GM23338 (cell line): ENCODE measurements at regions not wholly inside any gene's neighbourhood (a gene's known extent, or its start where the extent isn't known, plus 50 kb on each side); places are given as distances from the start of the nearest gene placed in this dataset.

Source experiments
- ATAC-seq: fragments of 200-7000 bp; cut with Tn5 transposase; 3 replicates; pipeline ENCODE4 v1.9.1; 2020
- DNase-seq: peaks from one replicate; pipeline ENCODE4 v3.0.0-alpha.2; 2015; ENCODE audit warnings: low spot score
- H2AFZ ChIP-seq: fragments of 200-600 bp; sonication (generic); 2 replicates; pipeline ENCODE4 v1.8.0; 2016; ENCODE audit warnings: antibody characterized with exemption, mild to moderate bottlenecking, moderate library complexity
- H3F3A ChIP-seq: fragments of 200-600 bp; sonication (generic); replicated peaks from 2 replicates; pipeline ENCODE4 v1.8.0; 2017; ENCODE audit warnings: antibody characterized with exemption, mixed run types, low read depth
- H3K27ac ChIP-seq: fragments of 200-600 bp; sonication (generic); 2 replicates; pipeline ENCODE4 v1.6.1; 2016; ENCODE audit warnings: low read depth
- H3K27me3 ChIP-seq: fragments of 200-600 bp; sonication (generic); 2 replicates; pipeline ENCODE4 v1.8.0; 2016; ENCODE audit warnings: mild to moderate bottlenecking, mixed run types, moderate library complexity; ENCODE audit not compliant: insufficient read depth
- H3K36me3 ChIP-seq: fragments of 200-600 bp; sonication (generic); 2 replicates; pipeline ENCODE4 v1.8.0; 2016; ENCODE audit warnings: mild to moderate bottlenecking; ENCODE audit not compliant: insufficient read depth
- H3K4me1 ChIP-seq: fragments of 200-600 bp; sonication (generic); 2 replicates; pipeline ENCODE4 v1.8.0; 2016; ENCODE audit warnings: mild to moderate bottlenecking, moderate library complexity; ENCODE audit not compliant: insufficient read depth
- H3K4me2 ChIP-seq: fragments of 200-600 bp; sonication (generic); 2 replicates; pipeline ENCODE4 v1.7.1; 2017; ENCODE audit warnings: mixed run types
- H3K4me3 ChIP-seq: fragments of 200-600 bp; sonication (generic); 2 replicates; pipeline ENCODE4 v1.6.1; 2016; ENCODE audit warnings: mixed run types
- H3K79me2 ChIP-seq: fragments of 200-600 bp; sonication (generic); replicated peaks from 2 replicates; pipeline ENCODE4 v1.8.0; 2017; ENCODE audit warnings: mild to moderate bottlenecking; ENCODE audit not compliant: insufficient read depth
- H3K9me2 ChIP-seq: fragments of 200-600 bp; sonication (generic); 2 replicates; pipeline ENCODE4 v1.8.0; 2017; ENCODE audit not compliant: insufficient read depth
- H4K20me1 ChIP-seq: fragments of 200-600 bp; sonication (generic); replicated peaks from 2 replicates; pipeline ENCODE4 v1.8.0; 2017; ENCODE audit warnings: mild to moderate bottlenecking; ENCODE audit not compliant: insufficient read depth
- H3K27ac Mint-ChIP-seq: 2 replicates; pipeline ENCODE4 v1.8.0; 2020; ENCODE audit warnings: inconsistent platforms, mild to moderate bottlenecking, moderate library complexity, mixed read lengths
- H3K27me3 Mint-ChIP-seq: 3 replicates; pipeline ENCODE4 v1.8.0; 2022; ENCODE audit warnings: low read depth, mild to moderate bottlenecking, moderate library complexity, mixed read lengths, inconsistent platforms; ENCODE audit not compliant: insufficient read depth, poor library complexity
- H3K36me3 Mint-ChIP-seq: 3 replicates; pipeline ENCODE4 v1.8.0; 2021; ENCODE audit warnings: low read depth, mild to moderate bottlenecking, inconsistent platforms, moderate library complexity, mixed read lengths
- H3K4me1 Mint-ChIP-seq: 3 replicates; pipeline ENCODE4 v1.8.0; 2020; ENCODE audit warnings: mild to moderate bottlenecking, inconsistent platforms, mixed read lengths
- H3K4me3 Mint-ChIP-seq: 3 replicates; pipeline ENCODE4 v1.8.0; 2021; ENCODE audit warnings: moderate library complexity, mild to moderate bottlenecking, inconsistent platforms, mixed read lengths
- H3K9me3 Mint-ChIP-seq: 3 replicates; pipeline ENCODE4 v1.8.0; 2020; ENCODE audit warnings: moderate library complexity, mild to moderate bottlenecking, inconsistent platforms, mixed read lengths
- CREB1 ChIP-seq: fragments of 250-450 bp; sonication (Bioruptor Pico); IDR thresholded peaks from 2 replicates; pipeline ENCODE4 v1.5.0; 2020; ENCODE audit warnings: low read depth, mild to moderate bottlenecking, moderate library complexity
- EZH2 ChIP-seq: fragments of 200-600 bp; sonication (generic); IDR thresholded peaks from one replicate; pipeline ENCODE4 v1.8.0; 2017; ENCODE audit warnings: antibody characterized with exemption, mild to moderate bottlenecking, low read depth; ENCODE audit not compliant: unreplicated experiment
- EZH2phosphoT487 ChIP-seq: fragments of 200-600 bp; sonication (generic); IDR thresholded peaks from one replicate; pipeline ENCODE4 v1.8.1; 2018; ENCODE audit warnings: antibody characterized with exemption; ENCODE audit not compliant: unreplicated experiment
- JUNB ChIP-seq: IDR thresholded peaks from one replicate; pipeline ENCODE4 v1.6.1; 2016; ENCODE audit warnings: antibody characterized with exemption; ENCODE audit not compliant: unreplicated experiment
- NANOG ChIP-seq: IDR thresholded peaks from 2 replicates; pipeline ENCODE4 v1.6.1; 2016; ENCODE audit warnings: antibody characterized with exemption, borderline replicate concordance
- POLR2AphosphoS5 ChIP-seq: IDR thresholded peaks from 2 replicates; pipeline ENCODE4 v1.6.1; 2016; ENCODE audit warnings: antibody characterized with exemption, low read depth
- REST ChIP-seq: IDR thresholded peaks from one replicate; pipeline ENCODE4 v1.6.1; 2018; ENCODE audit warnings: antibody characterized with exemption; ENCODE audit not compliant: unreplicated experiment
- STAT1 ChIP-seq: IDR thresholded peaks from one replicate; pipeline ENCODE4 v1.6.1; 2016; ENCODE audit warnings: antibody characterized with exemption; ENCODE audit not compliant: unreplicated experiment
- ZNF114 ChIP-seq: fragments of 250-450 bp; sonication (Bioruptor Pico); IDR thresholded peaks from 2 replicates; pipeline ENCODE4 v1.5.0; 2020; ENCODE audit warnings: mild to moderate bottlenecking, moderate library complexity
- ZNF331 ChIP-seq: fragments of 250-450 bp; sonication (Bioruptor Pico); IDR thresholded peaks from 2 replicates; pipeline ENCODE4 v1.5.0; 2020; ENCODE audit warnings: low read depth, mild to moderate bottlenecking, moderate library complexity
- ZNF462 ChIP-seq: fragments of 250-450 bp; sonication (Bioruptor Pico); IDR thresholded peaks from 2 replicates; pipeline ENCODE4 v1.5.0; 2020; ENCODE audit warnings: mild to moderate bottlenecking, moderate library complexity
- TF ChIP-seq, protein P1 (sequence below): IDR thresholded peaks from 2 replicates; pipeline ENCODE4 v1.6.1; 2016; ENCODE audit warnings: antibody characterized with exemption
- TF ChIP-seq, protein P2 (sequence below), 2 experiments: fragments of 200-600 bp in 1 of 2; sonication (generic) in 1 of 2; conservative IDR thresholded peaks; 2 replicates each; pipeline versions ENCODE4 v1.5.1 to v1.6.1; 2016 to 2017; ENCODE audit warnings: antibody characterized with exemption in 2 of 2, low read depth in 2 of 2, mild to moderate bottlenecking in 2 of 2, moderate library complexity in 1 of 2

- no peak overlapping the region for H3K27ac ChIP-seq
- peaks cover 24% of the 10 kb centered on the region for H3K9me3 Mint-ChIP-seq
- H3K36me3 ChIP-seq: peaks cover 11% of the 10 kb centered on the region
- no peaks in the 10 kb centered on the region for H3F3A ChIP-seq
- H3K79me2 ChIP-seq: peaks cover 15% of the 10 kb centered on the region; the same call in 1 of the 2 replicates
- no peak overlapping the region for H2AFZ ChIP-seq
- no peak overlapping the region for H3K4me3 ChIP-seq
- DNase-seq (no peak), ATAC-seq (no peak)
- H3K4me1 Mint-ChIP-seq: peaks cover 12% of the 10 kb centered on the region
- no peak overlapping the region for H3K4me2 ChIP-seq
- no peaks in the 10 kb centered on the region for H3K9me2 ChIP-seq
- TF ChIP-seq EZH2: no peak
- TF ChIP-seq REST: no peak
- TF ChIP-seq, protein P1, sequence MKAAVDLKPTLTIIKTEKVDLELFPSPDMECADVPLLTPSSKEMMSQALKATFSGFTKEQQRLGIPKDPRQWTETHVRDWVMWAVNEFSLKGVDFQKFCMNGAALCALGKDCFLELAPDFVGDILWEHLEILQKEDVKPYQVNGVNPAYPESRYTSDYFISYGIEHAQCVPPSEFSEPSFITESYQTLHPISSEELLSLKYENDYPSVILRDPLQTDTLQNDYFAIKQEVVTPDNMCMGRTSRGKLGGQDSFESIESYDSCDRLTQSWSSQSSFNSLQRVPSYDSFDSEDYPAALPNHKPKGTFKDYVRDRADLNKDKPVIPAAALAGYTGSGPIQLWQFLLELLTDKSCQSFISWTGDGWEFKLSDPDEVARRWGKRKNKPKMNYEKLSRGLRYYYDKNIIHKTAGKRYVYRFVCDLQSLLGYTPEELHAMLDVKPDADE: no peak
- no peak for TF ChIP-seq ZNF331 (CRISPR knock-in tag)
- no peak for TF ChIP-seq POLR2AphosphoS5
- TF ChIP-seq ZNF114 (CRISPR knock-in tag): no peak
- TF ChIP-seq STAT1: no peak
- TF ChIP-seq ZNF462 (CRISPR knock-in tag): no peak
- no peak for TF ChIP-seq CREB1 (CRISPR knock-in tag)
- TF ChIP-seq JUNB: no peak
- no peak for TF ChIP-seq NANOG
- no peak for TF ChIP-seq EZH2phosphoT487
- TF ChIP-seq, protein P2, sequence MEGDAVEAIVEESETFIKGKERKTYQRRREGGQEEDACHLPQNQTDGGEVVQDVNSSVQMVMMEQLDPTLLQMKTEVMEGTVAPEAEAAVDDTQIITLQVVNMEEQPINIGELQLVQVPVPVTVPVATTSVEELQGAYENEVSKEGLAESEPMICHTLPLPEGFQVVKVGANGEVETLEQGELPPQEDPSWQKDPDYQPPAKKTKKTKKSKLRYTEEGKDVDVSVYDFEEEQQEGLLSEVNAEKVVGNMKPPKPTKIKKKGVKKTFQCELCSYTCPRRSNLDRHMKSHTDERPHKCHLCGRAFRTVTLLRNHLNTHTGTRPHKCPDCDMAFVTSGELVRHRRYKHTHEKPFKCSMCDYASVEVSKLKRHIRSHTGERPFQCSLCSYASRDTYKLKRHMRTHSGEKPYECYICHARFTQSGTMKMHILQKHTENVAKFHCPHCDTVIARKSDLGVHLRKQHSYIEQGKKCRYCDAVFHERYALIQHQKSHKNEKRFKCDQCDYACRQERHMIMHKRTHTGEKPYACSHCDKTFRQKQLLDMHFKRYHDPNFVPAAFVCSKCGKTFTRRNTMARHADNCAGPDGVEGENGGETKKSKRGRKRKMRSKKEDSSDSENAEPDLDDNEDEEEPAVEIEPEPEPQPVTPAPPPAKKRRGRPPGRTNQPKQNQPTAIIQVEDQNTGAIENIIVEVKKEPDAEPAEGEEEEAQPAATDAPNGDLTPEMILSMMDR (conservative IDR thresholded peaks at IDR 0.05; ENCODE audit: low read depth in 2 of 2): no peak
- no peak overlapping the region for H3K27ac Mint-ChIP-seq
- H3K27me3 ChIP-seq: no peaks in the 10 kb centered on the region
- no peaks in the 10 kb centered on the region; the same call in 1 of the 2 replicates for H4K20me1 ChIP-seq
- peaks cover 73% of the 10 kb centered on the region for H3K36me3 Mint-ChIP-seq
- H3K27me3 Mint-ChIP-seq: peaks cover 18% of the 10 kb centered on the region
- H3K4me1 ChIP-seq: no peaks in the 10 kb centered on the region
- no peak overlapping the region for H3K4me3 Mint-ChIP-seq
These were observed 90.1 kb downstream of the NCOR2 start for GRCh38 chr12:124477107-124477915.
